Right atrium auricular region (tissue), 2 donors: ENCODE measurements at regions not wholly inside any gene's neighbourhood (a gene's known extent, or its start where the extent isn't known, plus 50 kb on each side); places are given as distances from the start of the nearest gene placed in this dataset.

ENCODE experiments used
- DNase-seq: peaks from one replicate; pipeline ENCODE4 v3.0.0-alpha.2; 2019; ENCODE audit warnings: low spot score
- H3K27ac ChIP-seq, 2 donors: fragments of 200-600 bp; sonication (generic); 1 replicate in 1 of 2; 2 replicates in 1 of 2; pipeline ENCODE4 v1.5.1; 2016 to 2019
- H3K27me3 ChIP-seq, 2 donors: fragments of 200-600 bp; sonication (generic); one replicate each; pipeline versions ENCODE4 v1.5.1 to v1.6.0; 2017 to 2019
- H3K36me3 ChIP-seq: fragments of 200-600 bp; sonication (generic); one replicate; pipeline ENCODE4 v1.5.1; 2016
- H3K4me1 ChIP-seq, 2 donors: fragments of 200-600 bp; sonication (generic); one replicate each; pipeline versions ENCODE4 v1.5.1 to v1.6.0; 2017 to 2019
- H3K4me3 ChIP-seq, 2 donors: fragments of 200-600 bp; sonication (generic); 1 replicate in 1 of 2; 2 replicates in 1 of 2; pipeline ENCODE4 v1.5.1; 2017 to 2019; ENCODE audit warnings: mild to moderate bottlenecking in 1 of 2, moderate library complexity in 1 of 2
- H3K9me3 ChIP-seq, 2 donors: fragments of 200-600 bp; sonication (generic); one replicate each; pipeline ENCODE4 v1.5.1; 2019
- CTCF ChIP-seq, 2 donors: fragments of 200-600 bp; sonication (generic); IDR thresholded peaks; one replicate each; pipeline ENCODE4 v1.5.1; 2019; ENCODE audit warnings: antibody characterized with exemption in 2 of 2

- DNase-seq: no peak
- no peak overlapping the region for H3K4me3 ChIP-seq
- no peak for TF ChIP-seq CTCF (IDR thresholded peaks at IDR 0.05)
- H3K9me3 ChIP-seq: peaks cover 0 to 8% of the 10 kb centered on the region in 2 donors
- H3K4me1 ChIP-seq: no peaks in the 10 kb centered on the region
- H3K27ac ChIP-seq: no peak overlapping the region
- no peaks in the 10 kb centered on the region for H3K36me3 ChIP-seq
- no peaks in the 10 kb centered on the region for H3K27me3 ChIP-seq
Measured at GRCh38 chr1:217968085-217968484, 317.0 kb upstream of the RRP15 start.

GRCh38 chr1:217969428-217969827, 315.7 kb upstream of the RRP15 start:
- no peak for TF ChIP-seq CTCF (IDR thresholded peaks at IDR 0.05)
- Histone ChIP-seq H3K27me3 (no peaks in the 10 kb centered on the region), H3K9me3 (peaks cover 0 to 8% of the 10 kb centered on the region in 2 donors), H3K4me1 (no peaks in the 10 kb centered on the region), H3K36me3 (no peaks in the 10 kb centered on the region), H3K4me3 (no peak overlapping the region), H3K27ac (no peak overlapping the region)
- DNase-seq: no peak

GRCh38 chr1:217977943-217978342, 307.1 kb upstream of the RRP15 start:
- TF ChIP-seq CTCF (IDR thresholded peaks at IDR 0.05): no peak
- Histone ChIP-seq H3K36me3 (no peaks in the 10 kb centered on the region), H3K4me1 (no peaks in the 10 kb centered on the region), H3K9me3 (no peaks in the 10 kb centered on the region), H3K27ac (no peak overlapping the region), H3K4me3 (no peak overlapping the region), H3K27me3 (no peaks in the 10 kb centered on the region)
- no peak for DNase-seq

GRCh38 chr1:217981430-217981829, 303.7 kb upstream of the RRP15 start:
- Histone ChIP-seq H3K9me3 (no peaks in the 10 kb centered on the region), H3K4me1 (no peaks in the 10 kb centered on the region), H3K4me3 (no peak overlapping the region), H3K27me3 (no peaks in the 10 kb centered on the region), H3K36me3 (no peaks in the 10 kb centered on the region), H3K27ac (no peak overlapping the region)
- TF ChIP-seq CTCF (IDR thresholded peaks at IDR 0.05): no peak
- DNase-seq: no peak

GRCh38 chr1:217982331-217983050, 302.6 kb upstream of the RRP15 start:
- Histone ChIP-seq H3K27ac (no peak overlapping the region), H3K4me3 (no peak overlapping the region), H3K4me1 (no peaks in the 10 kb centered on the region), H3K36me3 (no peaks in the 10 kb centered on the region), H3K27me3 (no peaks in the 10 kb centered on the region), H3K9me3 (no peaks in the 10 kb centered on the region)
- DNase-seq: no peak
- TF ChIP-seq CTCF (IDR thresholded peaks at IDR 0.05): no peak

- Histone ChIP-seq H3K36me3 (no peaks in the 10 kb centered on the region), H3K27ac (no peak overlapping the region), H3K27me3 (no peaks in the 10 kb centered on the region), H3K4me1 (no peaks in the 10 kb centered on the region), H3K9me3 (no peaks in the 10 kb centered on the region), H3K4me3 (no peak overlapping the region)
- TF ChIP-seq CTCF (IDR thresholded peaks at IDR 0.05): no peak
- no peak for DNase-seq
Measured at GRCh38 chr1:217983051-217983375, 302.1 kb upstream of the RRP15 start.
